Mammary epithelial cell (primary cell): ENCODE measurements at regions not wholly inside any gene's neighbourhood (a gene's known extent, or its start where the extent isn't known, plus 50 kb on each side); places are given as distances from the start of the nearest gene placed in this dataset.

ENCODE experiments used
- EZH2 ChIP-seq: IDR thresholded peaks from 2 replicates; pipeline ENCODE4 v1.6.1; 2012; ENCODE audit warnings: low read length, inconsistent platforms, borderline replicate concordance
- TF ChIP-seq, protein P1 (sequence below), 2 donors: IDR thresholded peaks in 1 of 2; conservative IDR thresholded peaks in 1 of 2; 2 replicates each; pipeline ENCODE4 v1.5.1; 2011 to 2012; ENCODE audit warnings: inconsistent platforms in 2 of 2, low read length in 2 of 2, mild to moderate bottlenecking in 2 of 2, control low read depth in 1 of 2, low read depth in 1 of 2; ENCODE audit not compliant: insufficient read depth in 1 of 2; ENCODE audit errors: extremely low read depth in 1 of 2

DNA sequence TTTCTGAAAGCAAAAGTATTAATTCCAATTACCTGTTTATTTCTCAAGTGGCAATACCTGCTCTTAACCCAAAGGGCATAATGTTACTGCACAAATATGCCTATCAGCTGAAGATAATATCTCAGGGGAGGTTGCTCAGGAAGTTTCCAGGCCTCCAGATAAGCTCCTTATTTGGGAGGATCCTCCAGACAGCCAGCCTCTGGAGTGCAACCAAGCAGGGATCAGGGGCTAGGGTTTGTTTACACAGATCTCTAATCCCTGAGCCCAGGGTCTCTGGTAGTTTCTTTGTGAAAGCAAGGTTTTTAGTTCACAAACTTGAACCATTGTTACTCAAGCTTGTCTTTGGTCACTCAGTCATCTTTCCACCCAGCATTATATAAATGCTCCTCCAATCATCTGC lies 124.4 kb downstream of the SLC38A4 start:
- TF ChIP-seq, protein P1, sequence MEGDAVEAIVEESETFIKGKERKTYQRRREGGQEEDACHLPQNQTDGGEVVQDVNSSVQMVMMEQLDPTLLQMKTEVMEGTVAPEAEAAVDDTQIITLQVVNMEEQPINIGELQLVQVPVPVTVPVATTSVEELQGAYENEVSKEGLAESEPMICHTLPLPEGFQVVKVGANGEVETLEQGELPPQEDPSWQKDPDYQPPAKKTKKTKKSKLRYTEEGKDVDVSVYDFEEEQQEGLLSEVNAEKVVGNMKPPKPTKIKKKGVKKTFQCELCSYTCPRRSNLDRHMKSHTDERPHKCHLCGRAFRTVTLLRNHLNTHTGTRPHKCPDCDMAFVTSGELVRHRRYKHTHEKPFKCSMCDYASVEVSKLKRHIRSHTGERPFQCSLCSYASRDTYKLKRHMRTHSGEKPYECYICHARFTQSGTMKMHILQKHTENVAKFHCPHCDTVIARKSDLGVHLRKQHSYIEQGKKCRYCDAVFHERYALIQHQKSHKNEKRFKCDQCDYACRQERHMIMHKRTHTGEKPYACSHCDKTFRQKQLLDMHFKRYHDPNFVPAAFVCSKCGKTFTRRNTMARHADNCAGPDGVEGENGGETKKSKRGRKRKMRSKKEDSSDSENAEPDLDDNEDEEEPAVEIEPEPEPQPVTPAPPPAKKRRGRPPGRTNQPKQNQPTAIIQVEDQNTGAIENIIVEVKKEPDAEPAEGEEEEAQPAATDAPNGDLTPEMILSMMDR (conservative IDR thresholded peaks at IDR 0.05 in 1 of 2, IDR thresholded peaks at IDR 0.05 in 1 of 2; ENCODE audit: extremely low read depth in 1 of 2, insufficient read depth in 1 of 2, low read depth in 1 of 2, low read length in 2 of 2), result no peak
- no peak for TF ChIP-seq EZH2
